ENCODE measurements at regions not wholly inside any gene's neighbourhood (a gene's known extent, or its start where the extent isn't known, plus 50 kb on each side); places are given as distances from the start of the nearest gene placed in this dataset.
"Not testable (repeated sequence)": the region's sequence is repeated elsewhere in the genome, so short reads cannot be mapped to it uniquely, and the experiment has no call there.

DNA sequence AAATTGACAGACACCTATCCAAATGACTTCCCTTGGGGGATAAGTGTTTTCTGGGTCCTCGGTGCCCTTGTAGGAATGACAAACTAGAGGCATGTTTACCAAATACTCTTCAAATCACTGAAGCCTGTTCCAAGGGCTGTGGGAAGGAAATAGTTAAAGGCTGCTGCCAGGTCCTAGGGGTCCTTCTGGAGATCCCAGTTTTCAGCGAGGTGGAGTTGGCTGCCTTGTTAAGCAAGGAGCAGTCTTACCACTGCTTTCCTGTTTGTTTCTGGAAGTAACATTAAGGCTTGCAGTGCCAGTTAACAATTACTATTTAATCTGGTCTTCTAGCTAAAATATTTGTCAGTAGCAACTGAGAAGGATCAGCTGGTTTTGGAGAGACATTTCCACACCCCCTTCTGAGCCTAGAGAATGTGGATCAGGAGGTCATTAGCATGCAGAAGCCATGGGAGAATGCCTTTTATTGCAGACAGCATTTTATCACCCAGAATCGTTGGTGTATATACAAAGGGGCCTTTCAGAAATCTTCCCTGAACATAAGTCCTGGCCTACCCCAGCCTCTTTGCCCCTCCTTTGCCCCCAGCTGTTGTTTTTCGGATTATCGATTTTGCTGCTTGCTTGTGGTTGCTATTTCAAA lies 238.8 kb downstream of the DMAC1 start:
- Histone ChIP-seq H3K36me3 (no peaks in the 10 kb centered on the region), H3K9me3 (ENCODE audit: severe bottlenecking) (no peaks in the 10 kb centered on the region), H3K4me3 (ENCODE audit: low read depth, low read length) (no peak overlapping the region), H3K27ac (no peak overlapping the region), H3K27me3 (ENCODE audit: insufficient read depth, low read depth, severe bottlenecking) (no peaks in the 10 kb centered on the region)
- TF ChIP-seq CTCF (IDR thresholded peaks at IDR 0.05; ENCODE audit: low read depth, low read length) = no peak
- DNase-seq = no peak

DNA sequence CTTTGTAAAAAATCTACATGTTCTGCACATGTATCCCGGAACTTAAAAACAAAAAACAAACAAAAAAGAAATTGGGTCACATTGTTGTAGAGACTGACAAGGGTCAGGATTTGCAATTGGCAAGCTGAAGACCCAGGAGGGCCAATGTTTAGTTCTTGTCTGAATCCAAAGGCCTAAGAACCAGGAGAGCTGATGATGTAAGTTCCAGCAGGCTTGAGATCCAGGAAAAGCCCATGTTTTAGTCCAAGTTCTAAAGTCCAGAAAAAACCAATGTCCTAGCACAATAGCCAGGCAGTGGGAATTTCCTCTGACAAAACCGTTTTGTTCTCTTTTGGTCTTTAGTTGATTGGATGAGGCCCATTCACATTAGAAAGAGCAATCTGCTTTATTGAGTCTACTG lies 244.9 kb downstream of the DMAC1 start:
- Histone ChIP-seq H3K27ac (no peak overlapping the region), H3K4me3 (ENCODE audit: low read depth, low read length) (no peak overlapping the region), H3K9me3 (ENCODE audit: severe bottlenecking) (peaks cover 11% of the 10 kb centered on the region), H3K27me3 (ENCODE audit: insufficient read depth, low read depth, severe bottlenecking) (no peaks in the 10 kb centered on the region), H3K36me3 (no peaks in the 10 kb centered on the region)
- no peak for DNase-seq
- no peak for TF ChIP-seq CTCF (IDR thresholded peaks at IDR 0.05; ENCODE audit: low read depth, low read length)

DNA sequence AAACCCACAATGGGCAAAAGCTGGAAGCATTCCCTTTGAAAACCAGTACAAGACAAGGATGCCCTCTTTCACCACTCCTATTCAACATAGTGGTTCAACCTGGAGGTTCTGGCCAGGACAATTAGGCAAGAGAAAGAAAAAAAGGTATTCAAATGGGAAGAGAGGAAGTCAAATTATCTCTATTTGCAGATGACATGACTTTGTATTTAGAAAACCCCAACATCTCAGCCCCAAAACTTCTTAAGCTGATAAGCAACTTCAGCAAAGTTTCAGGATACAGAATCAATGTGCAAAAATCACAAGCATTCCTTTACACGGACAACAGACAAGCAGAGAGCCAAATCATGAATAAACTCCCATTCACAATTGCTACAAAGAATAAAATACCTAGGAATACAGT lies 246.9 kb downstream of the DMAC1 start:
- DNase-seq; H3K4me3 ChIP-seq (ENCODE audit: low read depth, low read length); H3K36me3 ChIP-seq; H3K27ac ChIP-seq; H3K27me3 ChIP-seq (ENCODE audit: insufficient read depth, low read depth, severe bottlenecking): not testable (repeated sequence)
- H3K9me3 ChIP-seq (ENCODE audit: severe bottlenecking) = peaks cover 11% of the 10 kb centered on the region

- no peak for TF ChIP-seq CTCF (IDR thresholded peaks at IDR 0.05; ENCODE audit: low read depth, low read length)
- Histone ChIP-seq H3K27me3 (ENCODE audit: insufficient read depth, low read depth, severe bottlenecking) (no peaks in the 10 kb centered on the region), H3K4me3 (ENCODE audit: low read depth, low read length) (no peak overlapping the region), H3K9me3 (ENCODE audit: severe bottlenecking) (peaks cover 6% of the 10 kb centered on the region), H3K36me3 (no peaks in the 10 kb centered on the region), H3K27ac (peak overlapping the region; percentile 88)
- DNase-seq = peak; percentile 97
Observed at GRCh38 chr9:7549249-7549648, 250.3 kb downstream of the DMAC1 start.

DNA sequence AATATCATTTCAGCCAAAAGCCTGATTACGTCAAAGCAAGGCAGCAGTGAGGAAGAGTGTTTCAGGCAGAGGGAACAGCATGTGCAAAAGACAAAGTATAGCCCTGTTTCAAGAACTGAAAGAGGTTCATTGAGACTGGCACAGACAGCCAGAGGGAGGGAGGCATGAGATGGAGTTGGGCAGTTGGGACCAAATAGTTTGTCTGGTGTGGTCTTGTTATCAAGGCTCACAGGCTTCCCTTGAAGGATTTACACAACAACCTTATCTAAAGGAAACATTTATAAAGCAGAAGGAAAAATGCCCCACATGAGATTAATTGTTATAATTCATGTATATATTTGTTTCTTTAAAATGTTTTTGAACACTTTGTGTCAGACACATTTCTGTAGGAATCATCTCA lies 253.3 kb downstream of the DMAC1 start:
- no peaks in the 10 kb centered on the region for H3K27me3 ChIP-seq (ENCODE audit: insufficient read depth, low read depth, severe bottlenecking)
- no peak overlapping the region for H3K4me3 ChIP-seq (ENCODE audit: low read depth, low read length)
- no peak overlapping the region for H3K27ac ChIP-seq
- no peaks in the 10 kb centered on the region for H3K36me3 ChIP-seq
- no peaks in the 10 kb centered on the region for H3K9me3 ChIP-seq (ENCODE audit: severe bottlenecking)
- TF ChIP-seq CTCF (IDR thresholded peaks at IDR 0.05; ENCODE audit: low read depth, low read length) = no peak
- DNase-seq = no peak

DNA sequence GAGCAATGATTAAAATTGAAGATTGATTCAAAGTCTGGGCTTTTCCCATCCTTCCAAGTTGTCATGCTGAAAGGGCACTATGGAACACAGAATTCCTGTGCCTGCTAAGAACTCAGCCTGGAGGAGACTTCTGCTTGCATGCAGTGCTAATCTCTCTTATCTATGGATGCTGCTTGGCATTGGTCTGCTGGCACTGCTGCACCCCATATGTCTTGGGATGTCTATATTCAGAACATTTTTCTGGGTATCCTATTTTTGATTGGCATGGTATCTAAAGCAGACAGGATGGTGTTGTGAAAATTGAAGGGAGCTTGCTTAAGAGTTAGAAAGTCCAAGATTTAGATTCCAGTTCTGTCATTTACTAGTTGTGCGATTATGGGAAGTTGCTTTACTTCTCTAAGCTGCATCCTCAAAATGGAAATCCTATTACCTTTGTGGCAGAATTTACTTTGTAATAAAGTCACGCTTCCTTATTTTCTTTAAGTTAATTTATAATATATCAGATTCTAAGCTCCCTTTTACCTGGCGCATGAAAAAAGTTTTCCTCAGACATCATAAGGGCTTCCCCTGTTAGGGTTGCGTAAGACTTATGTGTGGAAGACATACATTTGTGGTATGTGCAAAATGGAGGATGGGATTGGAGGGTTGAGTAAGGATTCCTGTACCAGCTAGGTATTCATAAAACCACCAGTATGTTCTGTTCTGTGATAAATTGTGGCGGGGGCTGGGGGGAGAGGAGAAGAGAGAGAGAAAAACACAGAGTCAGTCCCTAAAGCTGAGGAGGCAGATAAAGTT lies 254.0 kb downstream of the DMAC1 start:
- no peak for DNase-seq
- Histone ChIP-seq H3K36me3 (no peaks in the 10 kb centered on the region), H3K9me3 (ENCODE audit: severe bottlenecking) (no peaks in the 10 kb centered on the region)

More for the DNA sequence above, 254.0 kb downstream of the DMAC1 start:
- no peak overlapping the region for H3K27ac ChIP-seq
- H3K4me3 ChIP-seq (ENCODE audit: low read depth, low read length) = no peak overlapping the region
- no peak for TF ChIP-seq CTCF (IDR thresholded peaks at IDR 0.05; ENCODE audit: low read depth, low read length)
- no peaks in the 10 kb centered on the region for H3K27me3 ChIP-seq (ENCODE audit: insufficient read depth, low read depth, severe bottlenecking)

Data from WERI-Rb-1 (cell line).